WERI-Rb-1 (cell line): ENCODE measurements at regions not wholly inside any gene's neighbourhood (a gene's known extent, or its start where the extent isn't known, plus 50 kb on each side); places are given as distances from the start of the nearest gene placed in this dataset.

ENCODE experiments used
- DNase-seq: peaks from one replicate; pipeline ENCODE4 v3.0.0-alpha.2; 2020
- H3K27ac ChIP-seq: fragments of 250-450 bp; sonication (Bioruptor Pico); 2 replicates; pipeline ENCODE4 v1.5.1; 2020; ENCODE audit warnings: mild to moderate bottlenecking, moderate library complexity
- H3K27me3 ChIP-seq: fragments of 250-450 bp; sonication (Bioruptor Pico); 2 replicates; pipeline ENCODE4 v1.5.1; 2021; ENCODE audit warnings: mild to moderate bottlenecking, low read depth, moderate library complexity; ENCODE audit not compliant: insufficient read depth, severe bottlenecking
- H3K36me3 ChIP-seq: fragments of 250-450 bp; sonication (Bioruptor Pico); 2 replicates; pipeline ENCODE4 v1.5.1; 2020; ENCODE audit warnings: mild to moderate bottlenecking, moderate library complexity
- H3K4me3 ChIP-seq: 2 replicates; pipeline ENCODE4 v1.5.1; 2011; ENCODE audit warnings: low read depth, mild to moderate bottlenecking, control low read depth, low read length
- H3K9me3 ChIP-seq: fragments of 250-450 bp; sonication (Bioruptor Pico); 2 replicates; pipeline ENCODE4 v1.5.1; 2021; ENCODE audit warnings: mild to moderate bottlenecking, moderate library complexity; ENCODE audit not compliant: severe bottlenecking
- CTCF ChIP-seq: IDR thresholded peaks from 2 replicates; pipeline ENCODE4 v1.5.1; 2011; ENCODE audit warnings: low read depth, mild to moderate bottlenecking, control low read depth, inconsistent platforms, low read length

- H3K4me3 ChIP-seq, result no peak overlapping the region
- TF ChIP-seq CTCF, result no peak
- no peaks in the 10 kb centered on the region for H3K9me3 ChIP-seq
- no peak overlapping the region for H3K27ac ChIP-seq
- no peaks in the 10 kb centered on the region for H3K27me3 ChIP-seq
- DNase-seq, result no peak
- no peaks in the 10 kb centered on the region for H3K36me3 ChIP-seq
Measured at GRCh38 chr18:60228609-60229595, 143.7 kb downstream of the MC4R start.

GRCh38 chr18:60215432-60215831 is 157.1 kb downstream of the MC4R start:
- H3K27me3 ChIP-seq, result no peaks in the 10 kb centered on the region
- DNase-seq, result no peak
- no peak for TF ChIP-seq CTCF

GRCh38 chr18:60209042-60209441 is 163.5 kb downstream of the MC4R start:
- H3K4me3 ChIP-seq, result no peak overlapping the region
- DNase-seq, result no peak
- TF ChIP-seq CTCF, result no peak
- H3K36me3 ChIP-seq, result no peaks in the 10 kb centered on the region
- H3K27ac ChIP-seq, result no peak overlapping the region
- no peaks in the 10 kb centered on the region for H3K9me3 ChIP-seq
- no peaks in the 10 kb centered on the region for H3K27me3 ChIP-seq

More at GRCh38 chr18:60215432-60215831, 157.1 kb downstream of the MC4R start:
- Histone ChIP-seq H3K36me3 (no peaks in the 10 kb centered on the region), H3K4me3 (no peak overlapping the region), H3K9me3 (no peaks in the 10 kb centered on the region), H3K27ac (no peak overlapping the region)

GRCh38 chr18:60202708-60203107 is 169.9 kb downstream of the MC4R start:
- Histone ChIP-seq H3K36me3 (no peaks in the 10 kb centered on the region), H3K4me3 (no peak overlapping the region), H3K27me3 (no peaks in the 10 kb centered on the region), H3K9me3 (no peaks in the 10 kb centered on the region), H3K27ac (no peak overlapping the region)
- no peak for TF ChIP-seq CTCF
- no peak for DNase-seq

- no peak for TF ChIP-seq CTCF
- H3K27ac ChIP-seq, result no peak overlapping the region
- DNase-seq, result no peak
Measured at GRCh38 chr18:60200558-60200957, 172.0 kb downstream of the MC4R start.

More at GRCh38 chr18:60200558-60200957, 172.0 kb downstream of the MC4R start:
- H3K27me3 ChIP-seq, result no peaks in the 10 kb centered on the region
- no peaks in the 10 kb centered on the region for H3K9me3 ChIP-seq
- no peaks in the 10 kb centered on the region for H3K36me3 ChIP-seq
- H3K4me3 ChIP-seq, result no peak overlapping the region
